ENCODE measurements at regions not wholly inside any gene's neighbourhood (a gene's known extent, or its start where the extent isn't known, plus 50 kb on each side); places are given as distances from the start of the nearest gene placed in this dataset.

- no peak for DNase-seq (ENCODE audit: low read depth, low spot score)
- Histone ChIP-seq H3K36me3 (ENCODE audit: insufficient read depth, insufficient read length, low read length) (no peaks in the 10 kb centered on the region), H3K9me3 (ENCODE audit: insufficient read depth, low read length) (no peaks in the 10 kb centered on the region)
Observed at GRCh38 chr2:198700319-198700718, 757.4 kb downstream of the SATB2 start.

DNA sequence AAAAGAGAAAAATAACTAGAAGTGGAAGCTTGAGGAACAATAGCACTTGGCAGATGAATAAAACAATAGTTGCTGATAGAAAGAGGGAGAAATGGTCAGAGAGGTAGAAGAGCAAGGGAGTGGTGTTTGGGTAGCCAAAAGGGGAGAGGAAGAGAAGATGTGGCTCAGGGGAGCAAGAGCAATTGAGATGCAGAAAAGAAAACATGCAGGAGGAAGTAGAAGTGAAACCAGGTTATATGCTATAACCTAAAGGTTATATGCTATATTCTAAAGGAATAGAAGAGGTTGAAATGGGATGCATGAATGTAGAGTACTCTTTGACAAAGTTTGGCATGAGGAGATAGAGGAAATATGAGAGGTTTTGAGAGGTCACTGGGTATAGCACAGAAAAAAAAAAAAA, 759.5 kb downstream of the SATB2 start:
- DNase-seq (ENCODE audit: low read depth, low spot score): no peak
- no peak overlapping the region for H3K9ac ChIP-seq (ENCODE audit: insufficient read length, low read depth)
- H3K27me3 ChIP-seq (ENCODE audit: insufficient read depth, insufficient read length): no peaks in the 10 kb centered on the region
- no peaks in the 10 kb centered on the region for H3K9me3 ChIP-seq (ENCODE audit: insufficient read depth, low read length)
- TF ChIP-seq YY1 (IDR thresholded peaks at IDR 0.05; ENCODE audit: insufficient read depth, insufficient read length) (no peak), ZNF274 (IDR thresholded peaks at IDR 0.05; ENCODE audit: low read depth, low read length) (no peak), SUZ12 (IDR thresholded peaks at IDR 0.05; ENCODE audit: extremely low read depth, insufficient read depth, insufficient read length) (no peak)
- no peaks in the 10 kb centered on the region for H3K4me1 ChIP-seq (ENCODE audit: insufficient read depth, insufficient read length)
- H3K4me3 ChIP-seq (ENCODE audit: insufficient read length, low read depth): no peak overlapping the region
- H3K36me3 ChIP-seq (ENCODE audit: insufficient read depth, insufficient read length, low read length): no peaks in the 10 kb centered on the region

More at GRCh38 chr2:198700319-198700718, 757.4 kb downstream of the SATB2 start:
- Histone ChIP-seq H3K4me1 (ENCODE audit: insufficient read depth, insufficient read length) (no peaks in the 10 kb centered on the region), H3K27me3 (ENCODE audit: insufficient read depth, insufficient read length) (no peaks in the 10 kb centered on the region), H3K4me3 (ENCODE audit: insufficient read length, low read depth) (no peak overlapping the region), H3K9ac (ENCODE audit: insufficient read length, low read depth) (no peak overlapping the region)
- TF ChIP-seq ZNF274 (IDR thresholded peaks at IDR 0.05; ENCODE audit: low read depth, low read length) (no peak), YY1 (IDR thresholded peaks at IDR 0.05; ENCODE audit: insufficient read depth, insufficient read length) (no peak), SUZ12 (IDR thresholded peaks at IDR 0.05; ENCODE audit: extremely low read depth, insufficient read depth, insufficient read length) (no peak)

GRCh38 chr2:198697794-198698193, 759.9 kb downstream of the SATB2 start:
- DNase-seq (ENCODE audit: low read depth, low spot score): no peak
- Histone ChIP-seq H3K4me3 (ENCODE audit: insufficient read length, low read depth) (no peak overlapping the region), H3K36me3 (ENCODE audit: insufficient read depth, insufficient read length, low read length) (no peaks in the 10 kb centered on the region), H3K27me3 (ENCODE audit: insufficient read depth, insufficient read length) (no peaks in the 10 kb centered on the region), H3K9me3 (ENCODE audit: insufficient read depth, low read length) (no peaks in the 10 kb centered on the region), H3K9ac (ENCODE audit: insufficient read length, low read depth) (no peak overlapping the region), H3K4me1 (ENCODE audit: insufficient read depth, insufficient read length) (no peaks in the 10 kb centered on the region)
- TF ChIP-seq SUZ12 (IDR thresholded peaks at IDR 0.05; ENCODE audit: extremely low read depth, insufficient read depth, insufficient read length) (no peak), ZNF274 (IDR thresholded peaks at IDR 0.05; ENCODE audit: low read depth, low read length) (no peak), YY1 (IDR thresholded peaks at IDR 0.05; ENCODE audit: insufficient read depth, insufficient read length) (no peak)

DNA sequence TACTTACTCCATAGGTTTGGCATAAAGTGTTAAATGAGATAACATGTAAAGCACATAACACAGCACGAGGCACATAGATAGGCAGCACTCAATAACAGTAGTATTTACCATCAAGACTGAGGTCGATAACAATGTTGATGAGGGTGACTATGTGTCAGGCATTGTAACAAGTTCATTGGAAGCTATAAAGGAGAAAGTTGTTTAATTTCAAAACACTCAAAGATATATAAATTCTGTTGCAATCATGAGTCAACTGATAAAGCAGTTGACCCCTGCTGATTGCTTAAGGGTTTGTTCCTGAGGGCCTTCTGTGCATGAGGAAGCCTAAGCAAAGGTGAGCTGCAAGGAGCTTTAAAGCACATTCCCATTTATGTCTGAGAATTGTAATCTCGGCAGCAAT, 760.5 kb downstream of the SATB2 start:
- Histone ChIP-seq H3K9me3 (ENCODE audit: insufficient read depth, low read length) (no peaks in the 10 kb centered on the region), H3K4me3 (ENCODE audit: insufficient read length, low read depth) (no peak overlapping the region), H3K9ac (ENCODE audit: insufficient read length, low read depth) (no peak overlapping the region), H3K4me1 (ENCODE audit: insufficient read depth, insufficient read length) (no peaks in the 10 kb centered on the region), H3K27me3 (ENCODE audit: insufficient read depth, insufficient read length) (no peaks in the 10 kb centered on the region), H3K36me3 (ENCODE audit: insufficient read depth, insufficient read length, low read length) (no peaks in the 10 kb centered on the region)
- DNase-seq (ENCODE audit: low read depth, low spot score): no peak
- TF ChIP-seq ZNF274 (IDR thresholded peaks at IDR 0.05; ENCODE audit: low read depth, low read length): no peak
- no peak for TF ChIP-seq YY1 (IDR thresholded peaks at IDR 0.05; ENCODE audit: insufficient read depth, insufficient read length)

GRCh38 chr2:198695879-198696278, 761.9 kb downstream of the SATB2 start:
- Histone ChIP-seq H3K9ac (ENCODE audit: insufficient read length, low read depth) (no peak overlapping the region), H3K4me3 (ENCODE audit: insufficient read length, low read depth) (no peak overlapping the region), H3K27me3 (ENCODE audit: insufficient read depth, insufficient read length) (no peaks in the 10 kb centered on the region), H3K4me1 (ENCODE audit: insufficient read depth, insufficient read length) (no peaks in the 10 kb centered on the region), H3K36me3 (ENCODE audit: insufficient read depth, insufficient read length, low read length) (no peaks in the 10 kb centered on the region), H3K9me3 (ENCODE audit: insufficient read depth, low read length) (no peaks in the 10 kb centered on the region)
- TF ChIP-seq ZNF274 (IDR thresholded peaks at IDR 0.05; ENCODE audit: low read depth, low read length) (no peak), YY1 (IDR thresholded peaks at IDR 0.05; ENCODE audit: insufficient read depth, insufficient read length) (no peak), SUZ12 (IDR thresholded peaks at IDR 0.05; ENCODE audit: extremely low read depth, insufficient read depth, insufficient read length) (no peak)
- no peak for DNase-seq (ENCODE audit: low read depth, low spot score)

- H3K4me3 ChIP-seq (ENCODE audit: insufficient read length, low read depth): no peak overlapping the region
- no peak overlapping the region for H3K9ac ChIP-seq (ENCODE audit: insufficient read length, low read depth)
- TF ChIP-seq ZNF274 (IDR thresholded peaks at IDR 0.05; ENCODE audit: low read depth, low read length) (no peak), SUZ12 (IDR thresholded peaks at IDR 0.05; ENCODE audit: extremely low read depth, insufficient read depth, insufficient read length) (no peak), YY1 (IDR thresholded peaks at IDR 0.05; ENCODE audit: insufficient read depth, insufficient read length) (no peak)
- no peaks in the 10 kb centered on the region for H3K9me3 ChIP-seq (ENCODE audit: insufficient read depth, low read length)
- H3K36me3 ChIP-seq (ENCODE audit: insufficient read depth, insufficient read length, low read length): no peaks in the 10 kb centered on the region
- H3K4me1 ChIP-seq (ENCODE audit: insufficient read depth, insufficient read length): no peaks in the 10 kb centered on the region
- DNase-seq (ENCODE audit: low read depth, low spot score): no peak
- H3K27me3 ChIP-seq (ENCODE audit: insufficient read depth, insufficient read length): no peaks in the 10 kb centered on the region
Observed at GRCh38 chr2:198692907-198693510, 764.7 kb downstream of the SATB2 start.

- no peak for TF ChIP-seq ZNF274 (IDR thresholded peaks at IDR 0.05; ENCODE audit: low read depth, low read length)
- no peak for TF ChIP-seq SUZ12 (IDR thresholded peaks at IDR 0.05; ENCODE audit: extremely low read depth, insufficient read depth, insufficient read length)
- no peak for TF ChIP-seq YY1 (IDR thresholded peaks at IDR 0.05; ENCODE audit: insufficient read depth, insufficient read length)
- no peak overlapping the region for H3K9ac ChIP-seq (ENCODE audit: insufficient read length, low read depth)
- H3K9me3 ChIP-seq (ENCODE audit: insufficient read depth, low read length): no peaks in the 10 kb centered on the region
- H3K4me3 ChIP-seq (ENCODE audit: insufficient read length, low read depth): no peak overlapping the region
- H3K36me3 ChIP-seq (ENCODE audit: insufficient read depth, insufficient read length, low read length): no peaks in the 10 kb centered on the region
- no peaks in the 10 kb centered on the region for H3K27me3 ChIP-seq (ENCODE audit: insufficient read depth, insufficient read length)
- DNase-seq (ENCODE audit: low read depth, low spot score): no peak
- no peaks in the 10 kb centered on the region for H3K4me1 ChIP-seq (ENCODE audit: insufficient read depth, insufficient read length)
Observed at GRCh38 chr2:198691236-198691635, 766.5 kb downstream of the SATB2 start.
